ENCODE measurements at regions not wholly inside any gene's neighbourhood (a gene's known extent, or its start where the extent isn't known, plus 50 kb on each side); places are given as distances from the start of the nearest gene placed in this dataset.
"Not testable (repeated sequence)": the region's sequence is repeated elsewhere in the genome, so short reads cannot be mapped to it uniquely, and the experiment has no call there.

GRCh38 chr3:71942432-71943187 lies 157.7 kb upstream of the PROK2 start:
- no peak overlapping the region for H3K4me3 ChIP-seq
- DNase-seq (no peak), ATAC-seq (no peak)
- intact Hi-C loops (cut with DNase I) = no loop called here
- H3K27me3 ChIP-seq (ENCODE audit: low read depth) = peaks cover 6% of the 10 kb centered on the region
- H3K4me1 ChIP-seq = no peaks in the 10 kb centered on the region
- H3K36me3 ChIP-seq = no peaks in the 10 kb centered on the region
- H3K27ac ChIP-seq = no peak overlapping the region
- no peak for TF ChIP-seq CTCF (IDR thresholded peaks at IDR 0.05)
- H3K9me3 ChIP-seq = no peaks in the 10 kb centered on the region

GRCh38 chr3:71940486-71940885 lies 155.5 kb upstream of the PROK2 start:
- intact Hi-C loops (cut with DNase I) = no loop called here
- no peak for TF ChIP-seq CTCF (IDR thresholded peaks at IDR 0.05)

GRCh38 chr3:71938081-71938480 lies 153.1 kb upstream of the PROK2 start:
- H3K4me3 ChIP-seq; H3K4me1 ChIP-seq; H3K36me3 ChIP-seq; H3K27me3 ChIP-seq (ENCODE audit: low read depth); ATAC-seq; DNase-seq; H3K27ac ChIP-seq; H3K9me3 ChIP-seq; intact Hi-C loops (cut with DNase I): not testable (repeated sequence)

More at GRCh38 chr3:71940486-71940885, 155.5 kb upstream of the PROK2 start:
- Histone ChIP-seq H3K9me3 (no peaks in the 10 kb centered on the region), H3K4me1 (no peaks in the 10 kb centered on the region), H3K27me3 (ENCODE audit: low read depth) (peaks cover 6% of the 10 kb centered on the region), H3K27ac (no peak overlapping the region), H3K36me3 (no peaks in the 10 kb centered on the region), H3K4me3 (no peak overlapping the region)
- no peak for ATAC-seq
- no peak for DNase-seq

- DNase-seq (no peak), ATAC-seq (no peak)
- Histone ChIP-seq H3K36me3 (no peaks in the 10 kb centered on the region), H3K4me3 (no peak overlapping the region), H3K27me3 (ENCODE audit: low read depth) (no peaks in the 10 kb centered on the region), H3K9me3 (no peaks in the 10 kb centered on the region), H3K27ac (no peak overlapping the region), H3K4me1 (no peaks in the 10 kb centered on the region)
- no peak for TF ChIP-seq CTCF (IDR thresholded peaks at IDR 0.05)
- intact Hi-C loops (cut with DNase I) = no loop called here
Measured at GRCh38 chr3:71936681-71937080, 151.7 kb upstream of the PROK2 start.

GRCh38 chr3:71934520-71935270 lies 149.7 kb upstream of the PROK2 start:
- ATAC-seq = no peak
- Histone ChIP-seq H3K27ac (no peak overlapping the region), H3K27me3 (ENCODE audit: low read depth) (no peaks in the 10 kb centered on the region), H3K4me1 (no peaks in the 10 kb centered on the region), H3K4me3 (no peak overlapping the region), H3K36me3 (no peaks in the 10 kb centered on the region), H3K9me3 (no peaks in the 10 kb centered on the region)
- intact Hi-C loops (cut with DNase I) = no loop called here
- DNase-seq = no peak
- no peak for TF ChIP-seq CTCF (IDR thresholded peaks at IDR 0.05)

GRCh38 chr3:71931922-71932321 lies 147.0 kb upstream of the PROK2 start:
- Histone ChIP-seq H3K27ac (no peak overlapping the region), H3K4me3 (no peak overlapping the region), H3K27me3 (ENCODE audit: low read depth) (no peaks in the 10 kb centered on the region), H3K4me1 (no peaks in the 10 kb centered on the region), H3K36me3 (no peaks in the 10 kb centered on the region), H3K9me3 (no peaks in the 10 kb centered on the region)
- no peak for TF ChIP-seq CTCF (IDR thresholded peaks at IDR 0.05)
- DNase-seq (no peak), ATAC-seq (no peak)
- intact Hi-C loops (cut with DNase I) = no loop called here
